Cardiac muscle cell (in vitro differentiated cells and primary cell): ENCODE measurements at regions not wholly inside any gene's neighbourhood (a gene's known extent, or its start where the extent isn't known, plus 50 kb on each side); places are given as distances from the start of the nearest gene placed in this dataset.
A peak's percentile ranks its signal among the peaks of the same experiment; 100 is the strongest.

Experiments
- DNase-seq, 2 donors: peaks; one replicate each; pipeline versions ENCODE4 v3.0.0 to v3.0.0-alpha.2; 2010 to 2017; ENCODE audit warnings: low read depth in 1 of 2, low spot score in 1 of 2
- H3K27ac ChIP-seq: fragments of 200-600 bp; sonication (generic); 2 replicates; pipeline ENCODE4 v1.5.1; 2016
- H3K27me3 ChIP-seq: fragments of 200-600 bp; sonication (generic); 2 replicates; pipeline ENCODE4 v1.6.0; 2016; ENCODE audit warnings: control low read depth
- H3K36me3 ChIP-seq: fragments of 200-600 bp; sonication (generic); 2 replicates; pipeline ENCODE4 v1.5.1; 2016; ENCODE audit warnings: control low read depth
- H3K4me1 ChIP-seq: fragments of 200-600 bp; sonication (generic); 2 replicates; pipeline ENCODE4 v1.8.1; 2017; ENCODE audit warnings: low read depth, mild to moderate bottlenecking, mixed run types
- H3K4me3 ChIP-seq: fragments of 200-600 bp; sonication (generic); 2 replicates; pipeline ENCODE4 v1.5.1; 2016; ENCODE audit warnings: mild to moderate bottlenecking
- H3K9me3 ChIP-seq: fragments of 200-600 bp; sonication (generic); 2 replicates; pipeline ENCODE4 v1.5.1; 2017; ENCODE audit warnings: low read depth, mild to moderate bottlenecking, control low read depth
- TF ChIP-seq, protein P1 (sequence below): IDR thresholded peaks from 2 replicates; pipeline ENCODE4 v1.5.1; 2012; ENCODE audit warnings: low read depth, mild to moderate bottlenecking, low read length

DNA sequence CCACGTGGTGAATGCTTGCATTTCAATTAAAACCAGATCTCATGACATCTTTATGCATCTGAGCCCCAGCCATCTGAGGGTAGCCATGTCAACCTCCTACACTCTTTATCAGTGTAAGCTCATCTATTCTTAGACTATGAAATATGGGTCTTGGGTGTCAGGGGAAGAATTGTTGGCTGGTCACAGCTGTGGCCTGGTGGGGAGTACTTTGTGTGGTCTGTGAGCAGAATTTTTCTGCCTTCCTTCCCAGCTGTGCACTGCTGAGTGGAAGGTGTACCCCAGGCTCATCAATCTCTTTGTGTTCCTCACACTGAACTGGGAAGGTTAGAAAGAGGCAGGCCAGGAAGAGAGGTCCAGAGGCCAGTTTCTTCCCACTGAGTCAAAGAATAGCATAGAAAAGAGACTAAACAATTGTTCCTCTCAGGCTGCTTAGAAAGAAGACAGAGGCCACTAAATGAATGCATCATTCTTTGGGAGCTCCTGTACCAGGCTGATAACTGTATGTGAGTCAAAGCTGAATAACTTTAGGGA is 202.7 kb upstream of the RGMB start:
- TF ChIP-seq, protein P1, sequence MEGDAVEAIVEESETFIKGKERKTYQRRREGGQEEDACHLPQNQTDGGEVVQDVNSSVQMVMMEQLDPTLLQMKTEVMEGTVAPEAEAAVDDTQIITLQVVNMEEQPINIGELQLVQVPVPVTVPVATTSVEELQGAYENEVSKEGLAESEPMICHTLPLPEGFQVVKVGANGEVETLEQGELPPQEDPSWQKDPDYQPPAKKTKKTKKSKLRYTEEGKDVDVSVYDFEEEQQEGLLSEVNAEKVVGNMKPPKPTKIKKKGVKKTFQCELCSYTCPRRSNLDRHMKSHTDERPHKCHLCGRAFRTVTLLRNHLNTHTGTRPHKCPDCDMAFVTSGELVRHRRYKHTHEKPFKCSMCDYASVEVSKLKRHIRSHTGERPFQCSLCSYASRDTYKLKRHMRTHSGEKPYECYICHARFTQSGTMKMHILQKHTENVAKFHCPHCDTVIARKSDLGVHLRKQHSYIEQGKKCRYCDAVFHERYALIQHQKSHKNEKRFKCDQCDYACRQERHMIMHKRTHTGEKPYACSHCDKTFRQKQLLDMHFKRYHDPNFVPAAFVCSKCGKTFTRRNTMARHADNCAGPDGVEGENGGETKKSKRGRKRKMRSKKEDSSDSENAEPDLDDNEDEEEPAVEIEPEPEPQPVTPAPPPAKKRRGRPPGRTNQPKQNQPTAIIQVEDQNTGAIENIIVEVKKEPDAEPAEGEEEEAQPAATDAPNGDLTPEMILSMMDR, result no peak

DNA sequence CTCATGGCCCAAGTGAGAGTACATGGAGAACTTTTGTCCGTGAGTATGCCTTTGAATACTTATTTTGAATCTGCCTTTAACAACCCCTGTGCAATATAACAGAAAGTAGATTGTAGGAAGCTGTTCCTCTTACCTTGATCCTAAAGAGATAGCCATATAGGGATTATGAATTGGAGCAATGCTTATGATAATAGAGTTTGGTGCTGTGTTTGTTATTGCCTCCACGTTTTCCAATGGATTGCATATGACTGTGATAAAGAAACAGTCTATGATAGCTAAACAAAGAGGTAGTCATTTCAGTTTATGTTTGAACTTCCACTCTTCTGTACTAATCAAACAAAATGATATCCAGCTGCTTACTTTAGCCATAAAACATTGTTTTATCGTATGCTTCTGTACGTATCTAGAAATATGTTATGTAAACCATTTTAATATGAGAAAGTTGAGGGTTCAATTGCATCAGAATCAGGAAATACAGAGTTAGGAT is 199.6 kb upstream of the RGMB start:
- Histone ChIP-seq H3K4me1 (no peaks in the 10 kb centered on the region), H3K27ac (no peak overlapping the region), H3K9me3 (no peaks in the 10 kb centered on the region), H3K36me3 (no peaks in the 10 kb centered on the region), H3K27me3 (no peaks in the 10 kb centered on the region), H3K4me3 (no peak overlapping the region)
- no peak for DNase-seq
- TF ChIP-seq, protein P1, result no peak

More for the DNA sequence above, 202.7 kb upstream of the RGMB start:
- H3K9me3 ChIP-seq, result no peaks in the 10 kb centered on the region
- H3K4me3 ChIP-seq, result no peak overlapping the region
- H3K4me1 ChIP-seq, result no peaks in the 10 kb centered on the region
- H3K36me3 ChIP-seq, result no peaks in the 10 kb centered on the region
- no peaks in the 10 kb centered on the region for H3K27me3 ChIP-seq
- no peak overlapping the region for H3K27ac ChIP-seq
- DNase-seq, result peak in 1 of 2 donors; percentile 20

DNA sequence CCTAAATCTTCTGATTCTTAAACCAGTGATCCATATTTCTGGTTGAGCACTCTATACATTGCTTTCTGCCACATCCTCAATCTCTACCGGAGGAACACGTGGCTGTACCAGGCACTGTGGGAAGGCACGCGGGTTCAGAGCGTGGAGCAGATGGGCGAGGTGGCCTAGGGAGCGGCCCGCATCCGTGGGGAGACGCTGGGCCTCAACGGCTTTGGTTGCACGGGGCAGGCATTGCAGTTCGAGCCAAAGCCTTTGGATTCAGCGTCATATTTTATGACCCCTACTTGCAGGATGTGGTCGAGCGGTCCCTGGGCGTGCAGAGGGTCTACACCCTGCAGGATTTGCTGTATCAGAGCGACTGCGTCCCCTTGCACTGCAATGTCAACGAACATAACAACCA is 197.2 kb upstream of the RGMB start:
- no peak for DNase-seq

DNA sequence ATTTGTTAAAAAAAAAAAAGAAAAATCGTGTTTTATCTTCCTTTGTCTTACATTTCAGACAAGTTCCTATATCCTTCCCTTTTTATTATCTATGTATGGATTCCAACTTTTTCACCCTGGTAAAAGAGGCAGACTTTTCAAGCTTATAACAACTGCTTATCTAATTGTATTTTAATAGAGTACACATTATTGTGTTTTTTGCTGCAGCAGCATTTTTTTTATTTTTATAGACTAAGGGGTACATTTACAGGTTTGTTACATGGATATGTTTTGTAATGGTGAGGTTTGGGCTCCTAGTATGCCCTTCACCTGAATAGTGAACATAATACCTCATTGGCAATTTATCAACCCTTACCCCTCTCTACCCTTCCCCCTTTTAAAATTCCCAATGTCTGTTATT is 195.0 kb upstream of the RGMB start:
- H3K27me3 ChIP-seq, result no peaks in the 10 kb centered on the region
- no peak for DNase-seq

More for the DNA sequence above, 197.2 kb upstream of the RGMB start:
- no peaks in the 10 kb centered on the region for H3K27me3 ChIP-seq
- H3K36me3 ChIP-seq, result no peaks in the 10 kb centered on the region
- TF ChIP-seq, protein P1, result no peak
- no peaks in the 10 kb centered on the region for H3K4me1 ChIP-seq
- H3K9me3 ChIP-seq, result no peaks in the 10 kb centered on the region
- H3K4me3 ChIP-seq, result no peak overlapping the region
- no peak overlapping the region for H3K27ac ChIP-seq

DNA sequence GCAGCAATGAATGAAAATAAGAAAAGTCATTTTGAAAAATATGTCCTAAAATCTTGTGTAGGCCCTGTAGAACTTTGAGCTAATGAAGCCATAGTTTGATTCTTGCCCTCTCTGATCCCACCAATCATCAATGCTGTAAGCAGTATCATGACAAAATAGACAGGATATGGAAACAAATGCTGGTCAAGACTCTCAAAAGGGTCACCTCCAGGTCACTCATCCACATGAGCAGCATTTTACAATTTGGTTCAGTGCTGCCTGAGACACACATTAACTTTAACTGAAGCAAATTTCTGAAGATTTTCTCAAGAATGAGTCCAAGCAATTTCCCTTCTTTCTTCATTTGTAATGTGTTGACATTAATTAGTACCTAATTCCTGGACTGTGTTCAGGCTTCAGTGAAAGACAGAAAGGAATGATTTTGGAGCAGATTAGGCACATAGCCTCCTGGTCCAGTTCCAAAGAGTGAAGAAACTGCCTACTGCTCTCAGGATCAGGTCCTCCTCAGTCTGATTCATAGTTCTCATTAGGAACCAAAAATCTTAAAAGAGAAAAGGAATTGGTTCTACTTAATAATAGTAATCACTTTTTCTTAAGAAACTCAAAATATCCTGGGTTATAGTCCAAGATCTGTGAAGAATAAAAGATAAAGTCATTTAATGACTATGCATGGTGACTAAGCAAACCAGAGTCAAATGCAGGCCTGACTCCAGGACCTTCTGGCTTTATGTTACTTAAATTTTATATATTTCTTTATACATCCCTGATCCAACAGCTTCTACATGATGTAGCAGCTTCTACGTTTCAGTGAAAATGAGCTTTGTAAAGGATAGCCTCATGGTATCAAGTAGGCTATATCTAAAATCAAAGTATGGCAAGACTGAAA is 192.1 kb upstream of the RGMB start:
- Histone ChIP-seq H3K4me3 (no peak overlapping the region), H3K27ac (no peak overlapping the region), H3K4me1 (no peaks in the 10 kb centered on the region), H3K27me3 (no peaks in the 10 kb centered on the region), H3K36me3 (no peaks in the 10 kb centered on the region), H3K9me3 (no peaks in the 10 kb centered on the region)
- TF ChIP-seq, protein P1, result no peak
- peak in 1 of 2 donors; percentile 63 for DNase-seq

More for the DNA sequence above, 195.0 kb upstream of the RGMB start:
- Histone ChIP-seq H3K27ac (no peak overlapping the region), H3K9me3 (no peaks in the 10 kb centered on the region), H3K4me3 (no peak overlapping the region), H3K36me3 (no peaks in the 10 kb centered on the region), H3K4me1 (no peaks in the 10 kb centered on the region)
- TF ChIP-seq, protein P1, result no peak
